DND-41 (cell line): ENCODE measurements at regions not wholly inside any gene's neighbourhood (a gene's known extent, or its start where the extent isn't known, plus 50 kb on each side); places are given as distances from the start of the nearest gene placed in this dataset.

Source experiments
- CTCF ChIP-seq: IDR thresholded peaks from 2 replicates; pipeline ENCODE4 v1.5.1; 2012; ENCODE audit warnings: borderline replicate concordance, low read length, moderate library complexity, mild to moderate bottlenecking; ENCODE audit not compliant: poor library complexity, severe bottlenecking; ENCODE audit errors: extremely low read depth
- EZH2 ChIP-seq: IDR thresholded peaks from 3 replicates; pipeline ENCODE4 v1.6.1; 2012; ENCODE audit warnings: borderline replicate concordance, low read depth, mild to moderate bottlenecking, moderate library complexity, low read length, inconsistent platforms; ENCODE audit not compliant: severe bottlenecking

DNA sequence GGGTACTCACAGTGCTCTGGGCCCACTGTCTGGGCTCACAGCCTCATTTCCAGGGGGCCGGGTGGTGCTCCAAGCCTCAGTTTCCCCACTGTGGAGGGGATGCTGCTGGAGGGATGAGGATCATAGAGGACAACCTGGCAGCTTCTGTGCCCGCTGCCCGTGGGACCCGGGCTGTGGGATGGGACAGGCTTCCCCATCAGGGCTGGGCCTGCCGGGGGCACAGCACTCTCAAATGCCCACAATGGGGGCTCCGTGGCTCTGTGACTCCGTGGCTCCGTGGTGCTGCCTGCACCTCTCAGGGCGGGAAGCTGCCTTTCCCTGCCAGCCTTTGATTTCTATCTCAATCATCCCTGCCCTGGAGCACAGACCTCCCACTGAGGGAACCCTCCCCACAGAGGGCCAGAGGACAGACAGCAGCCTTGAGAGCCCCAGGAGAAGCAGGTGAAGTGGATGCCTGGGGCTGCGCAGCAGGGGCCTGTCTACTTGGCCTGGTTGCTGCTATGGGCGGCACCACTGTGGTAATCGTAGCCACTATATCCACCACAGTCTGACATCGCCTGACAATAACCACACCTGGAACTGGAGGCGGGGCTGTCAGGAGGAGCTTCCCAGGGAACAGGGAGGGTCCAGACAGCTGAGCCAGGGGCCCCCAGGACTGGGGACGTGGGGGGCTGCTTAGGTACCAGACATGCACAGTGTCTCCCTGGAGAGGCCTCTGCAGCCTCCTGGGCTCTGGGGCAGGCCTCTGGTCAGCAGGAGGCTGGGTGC, 375.9 kb downstream of the TMEM121 start:
- TF ChIP-seq CTCF: no peak
- no peak for TF ChIP-seq EZH2
